GM10248 (cell line): ENCODE measurements at regions not wholly inside any gene's neighbourhood (a gene's known extent, or its start where the extent isn't known, plus 50 kb on each side); places are given as distances from the start of the nearest gene placed in this dataset.

ENCODE experiments used
- CTCF ChIA-PET: fragments of 300-600 bp; sonication (Branson Sonifier 250); formaldehyde crosslinking; extraction: SDS; loops from one replicate; lab custom pipeline; 2021; ENCODE audit warnings: antibody characterized with exemption; lab: Yijun Ruan, JAX
- POLR2A ChIA-PET: fragments of 350-650 bp; sonication (Branson Sonifier 250); formaldehyde crosslinking; extraction: SDS; loops from one replicate; lab custom pipeline; 2020; ENCODE audit warnings: antibody characterized with exemption; lab: Yijun Ruan, JAX
- DNase-seq: peaks from one replicate; pipeline ENCODE4 v3.0.0; 2012; ENCODE audit errors: extremely low spot score
- TF ChIP-seq, protein P1 (sequence below): IDR thresholded peaks from 2 replicates; pipeline ENCODE4 v1.5.1; 2012; ENCODE audit warnings: mild to moderate bottlenecking, low read depth; ENCODE audit errors: extremely low read depth, missing control alignments, control extremely low read depth

DNA sequence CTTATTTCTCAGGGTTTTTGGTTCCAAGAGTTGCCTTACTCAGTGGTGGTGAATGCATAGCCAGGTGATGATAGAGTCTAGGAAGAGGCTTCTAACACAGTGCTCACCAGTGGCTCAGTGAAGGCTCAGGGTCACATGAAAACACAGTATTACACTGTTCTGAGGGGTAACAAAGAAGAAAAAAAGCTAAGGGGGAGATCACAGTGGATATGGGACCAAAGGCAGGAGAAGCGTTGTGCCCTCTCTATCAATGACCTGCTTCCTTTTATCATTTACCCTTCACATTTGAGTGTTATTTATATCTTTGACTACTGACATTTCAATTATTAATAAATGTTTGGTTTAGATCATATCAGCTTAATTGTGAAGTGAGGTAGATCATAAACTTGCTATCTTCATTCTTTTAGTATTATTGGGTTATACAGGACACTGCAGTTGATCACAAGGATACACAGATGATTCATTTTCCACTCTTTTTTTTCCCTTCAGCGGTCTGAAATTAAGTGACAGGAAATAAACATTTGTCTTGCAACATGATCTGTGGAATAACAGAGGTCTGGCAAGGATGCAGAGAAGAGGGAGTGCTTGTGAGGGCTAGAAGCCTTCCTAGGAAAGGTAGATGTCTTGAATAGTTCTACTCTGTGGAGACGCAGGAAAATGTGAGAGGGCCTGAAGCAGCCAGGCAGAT is 171.7 kb downstream of the C3orf38 start:
- ChIA-PET POLR2A (no interaction called here), CTCF (no interaction called here)
- DNase-seq, result no peak
- TF ChIP-seq, protein P1, sequence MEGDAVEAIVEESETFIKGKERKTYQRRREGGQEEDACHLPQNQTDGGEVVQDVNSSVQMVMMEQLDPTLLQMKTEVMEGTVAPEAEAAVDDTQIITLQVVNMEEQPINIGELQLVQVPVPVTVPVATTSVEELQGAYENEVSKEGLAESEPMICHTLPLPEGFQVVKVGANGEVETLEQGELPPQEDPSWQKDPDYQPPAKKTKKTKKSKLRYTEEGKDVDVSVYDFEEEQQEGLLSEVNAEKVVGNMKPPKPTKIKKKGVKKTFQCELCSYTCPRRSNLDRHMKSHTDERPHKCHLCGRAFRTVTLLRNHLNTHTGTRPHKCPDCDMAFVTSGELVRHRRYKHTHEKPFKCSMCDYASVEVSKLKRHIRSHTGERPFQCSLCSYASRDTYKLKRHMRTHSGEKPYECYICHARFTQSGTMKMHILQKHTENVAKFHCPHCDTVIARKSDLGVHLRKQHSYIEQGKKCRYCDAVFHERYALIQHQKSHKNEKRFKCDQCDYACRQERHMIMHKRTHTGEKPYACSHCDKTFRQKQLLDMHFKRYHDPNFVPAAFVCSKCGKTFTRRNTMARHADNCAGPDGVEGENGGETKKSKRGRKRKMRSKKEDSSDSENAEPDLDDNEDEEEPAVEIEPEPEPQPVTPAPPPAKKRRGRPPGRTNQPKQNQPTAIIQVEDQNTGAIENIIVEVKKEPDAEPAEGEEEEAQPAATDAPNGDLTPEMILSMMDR, result no peak

DNA sequence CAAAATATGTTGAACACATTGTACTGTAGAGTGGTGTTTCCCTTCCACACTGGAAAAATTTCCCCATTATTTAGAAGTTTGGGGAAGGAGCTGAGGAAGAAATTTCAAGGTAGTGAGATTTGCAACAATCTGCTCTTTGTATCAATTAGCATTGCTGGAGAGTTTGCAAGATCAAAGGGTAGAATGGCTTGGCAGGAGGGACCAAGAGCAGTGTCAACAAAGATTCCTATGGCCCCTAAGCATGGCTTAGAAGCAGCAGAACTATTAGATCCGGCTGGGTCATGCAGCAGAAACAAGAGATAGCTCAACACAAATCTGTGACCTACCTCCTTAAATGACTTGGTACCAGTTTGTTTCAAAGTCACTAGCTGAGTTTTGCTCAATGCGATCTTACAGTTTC is 175.0 kb downstream of the C3orf38 start:
- TF ChIP-seq, protein P1, result no peak
- ChIA-PET CTCF (interaction anchor here (1.4 kb wide), 1 partner anchor 16 kb away, joined by 3 read pairs; no protein-coding TSS in a partner anchor), POLR2A (no interaction called here)
- DNase-seq, result no peak

DNA sequence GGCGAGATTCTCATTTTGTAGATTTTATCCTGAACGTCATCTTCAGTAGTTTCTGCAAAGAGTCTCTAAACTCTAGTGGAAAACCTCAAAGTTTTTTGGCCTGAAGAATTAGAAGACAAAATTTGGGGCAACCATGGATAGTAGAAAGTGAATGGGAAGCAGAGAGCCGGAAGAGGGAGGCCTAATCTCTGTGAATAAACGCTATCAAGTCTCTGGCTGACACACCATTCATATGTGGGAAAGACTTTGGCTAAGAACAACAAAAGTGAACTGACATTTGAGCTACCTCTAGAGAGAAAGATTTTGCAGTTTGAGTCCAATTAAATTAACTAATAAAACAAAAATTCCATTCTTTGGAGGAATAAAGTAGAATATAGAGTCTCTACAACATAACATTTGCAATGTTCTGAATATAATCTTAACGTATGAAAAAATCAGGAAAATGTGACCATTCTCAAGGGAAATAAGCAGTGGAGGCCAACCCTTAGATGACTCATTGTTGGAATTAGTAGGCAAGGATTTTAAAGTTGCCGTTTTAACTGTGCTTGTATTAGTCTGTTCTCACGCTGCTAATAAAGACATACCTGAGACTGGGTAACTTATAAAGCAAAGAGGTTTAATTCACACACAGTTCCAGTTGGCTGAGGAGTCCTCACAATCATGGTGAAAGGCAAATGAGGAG is 184.6 kb downstream of the C3orf38 start:
- POLR2A ChIA-PET, result no interaction called here
- TF ChIP-seq, protein P1, result no peak
- DNase-seq, result no peak
- CTCF ChIA-PET, result no interaction called here

DNA sequence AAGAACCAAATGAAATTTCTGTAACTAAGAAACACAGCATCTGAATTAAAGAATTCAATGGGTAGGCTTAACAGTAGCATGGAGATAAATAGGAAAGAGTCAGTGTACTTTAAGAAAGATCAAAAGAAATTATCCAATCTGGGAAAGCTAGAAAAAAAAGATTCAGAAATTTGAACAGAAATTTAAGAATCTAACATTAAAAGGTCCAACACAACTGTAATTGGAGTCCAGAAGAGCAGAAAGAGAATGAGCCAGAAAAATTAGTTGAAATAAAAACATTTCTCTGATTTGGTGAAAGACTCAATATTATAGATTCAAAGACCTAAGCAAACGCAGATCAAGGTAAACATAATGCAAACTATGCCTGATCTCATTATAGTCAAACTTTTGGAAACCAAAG is 187.1 kb downstream of the C3orf38 start:
- TF ChIP-seq, protein P1, result no peak
- ChIA-PET POLR2A (no interaction called here), CTCF (interaction anchor here (1.5 kb wide), 1 partner anchor 23 kb away, joined by 3 read pairs; no protein-coding TSS in a partner anchor)
- no peak for DNase-seq

DNA sequence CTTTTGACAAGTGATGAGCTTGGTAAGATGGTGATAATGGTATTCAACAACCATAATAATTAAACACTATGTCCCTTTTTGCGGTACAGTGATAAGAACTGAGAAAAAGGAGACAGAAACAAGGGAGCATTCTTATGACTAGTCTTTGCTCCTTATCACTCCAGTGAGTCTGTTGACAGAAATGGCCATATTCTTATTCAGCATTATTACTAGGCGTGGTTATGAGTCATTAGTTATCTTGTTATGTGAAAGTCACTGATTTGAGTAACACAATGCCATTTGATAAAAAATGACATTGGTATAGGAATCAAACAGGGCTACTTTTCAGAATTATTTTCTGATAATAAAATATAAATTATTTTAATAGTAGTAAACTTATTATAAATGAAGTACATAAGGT is 193.5 kb downstream of the C3orf38 start:
- POLR2A ChIA-PET, result no interaction called here

DNA sequence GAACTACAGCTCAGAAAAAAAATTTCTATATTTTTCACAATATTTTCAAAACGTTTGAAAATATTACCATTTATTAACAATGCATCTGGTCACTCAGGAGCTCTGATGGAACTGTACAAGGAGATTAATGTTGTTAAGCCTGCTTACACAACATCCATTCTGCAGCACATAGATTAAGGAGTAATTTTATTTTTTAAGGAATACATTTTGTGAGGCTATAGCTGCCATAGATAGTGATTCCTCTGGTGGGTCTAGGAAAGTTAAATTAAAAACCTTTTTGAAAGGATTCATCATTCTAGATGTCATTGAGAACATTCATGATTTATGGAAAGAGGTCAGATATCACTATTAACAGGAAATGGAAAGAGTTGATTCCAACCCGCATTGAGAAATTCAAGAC is 196.9 kb downstream of the C3orf38 start:
- DNase-seq, result no peak
- ChIA-PET POLR2A (no interaction called here), CTCF (interaction anchor here (1.4 to 1.6 kb wide), 2 partner anchors 15 to 18 kb away, joined by 3 read pairs; no protein-coding TSS in a partner anchor)
- TF ChIP-seq, protein P1, result no peak

More for the DNA sequence above, 193.5 kb downstream of the C3orf38 start:
- no peak for DNase-seq
- CTCF ChIA-PET, result no interaction called here
- TF ChIP-seq, protein P1, result no peak
